ENCODE measurements at regions not wholly inside any gene's neighbourhood (a gene's known extent, or its start where the extent isn't known, plus 50 kb on each side); places are given as distances from the start of the nearest gene placed in this dataset.
A peak's percentile ranks its signal among the peaks of the same experiment; 100 is the strongest.

- Histone ChIP-seq H3K9me3 (ENCODE audit: control insufficient read depth in 4 of 4, low read length in 3 of 4) (no peaks in the 10 kb centered on the region), H3K4me1 (ENCODE audit: control insufficient read depth in 4 of 4, insufficient read depth in 4 of 4, low read length in 3 of 4) (no peaks in the 10 kb centered on the region), H3K36me3 (ENCODE audit: control insufficient read depth in 4 of 4, insufficient read depth in 3 of 4, low read depth in 1 of 4, low read length in 3 of 4) (no peaks in the 10 kb centered on the region), H3K4me3 (ENCODE audit: low read depth in 1 of 3, low read length in 3 of 3) (no peak overlapping the region), H3K27me3 (ENCODE audit: control insufficient read depth in 4 of 4, insufficient read depth in 4 of 4, low read length in 3 of 4) (no peaks in the 10 kb centered on the region), H3K27ac (ENCODE audit: low read depth in 1 of 2, low read length in 2 of 2) (no peak overlapping the region), H3K9ac (ENCODE audit: low read depth in 1 of 2, low read length in 2 of 2) (no peak overlapping the region)
- 93% methylated on average over 7 of the region's 7 CpGs for WGBS
- DNase-seq (ENCODE audit: low spot score), result no peak
- TF ChIP-seq HNF4A (conservative IDR thresholded peaks at IDR 0.05) (no peak), SP1 (IDR thresholded peaks at IDR 0.05) (no peak), CTCF (IDR thresholded peaks at IDR 0.05; ENCODE audit: low read depth, low read length, missing input control) (no peak), GABPA (IDR thresholded peaks at IDR 0.05 in 1 of 2, conservative IDR thresholded peaks at IDR 0.05 in 1 of 2) (no peak), RXRA (IDR thresholded peaks at IDR 0.05) (no peak), EGR1 (IDR thresholded peaks at IDR 0.05; ENCODE audit: low read depth in 2 of 2) (no peak)
- TF ChIP-seq, protein P1, sequence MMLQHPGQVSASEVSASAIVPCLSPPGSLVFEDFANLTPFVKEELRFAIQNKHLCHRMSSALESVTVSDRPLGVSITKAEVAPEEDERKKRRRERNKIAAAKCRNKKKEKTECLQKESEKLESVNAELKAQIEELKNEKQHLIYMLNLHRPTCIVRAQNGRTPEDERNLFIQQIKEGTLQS (IDR thresholded peaks at IDR 0.05), result no peak
Observed at GRCh38 chr15:62647843-62648505, 394.6 kb upstream of the TPM1 start.

GRCh38 chr15:62648954-62649353 lies 393.6 kb upstream of the TPM1 start:
- Histone ChIP-seq H3K36me3 (ENCODE audit: control insufficient read depth in 4 of 4, insufficient read depth in 3 of 4, low read depth in 1 of 4, low read length in 3 of 4) (no peaks in the 10 kb centered on the region), H3K4me3 (ENCODE audit: low read depth in 1 of 3, low read length in 3 of 3) (no peak overlapping the region), H3K9ac (ENCODE audit: low read depth in 1 of 2, low read length in 2 of 2) (no peak overlapping the region), H3K4me1 (ENCODE audit: control insufficient read depth in 4 of 4, insufficient read depth in 4 of 4, low read length in 3 of 4) (no peaks in the 10 kb centered on the region), H3K27ac (ENCODE audit: low read depth in 1 of 2, low read length in 2 of 2) (no peak overlapping the region), H3K27me3 (ENCODE audit: control insufficient read depth in 4 of 4, insufficient read depth in 4 of 4, low read length in 3 of 4) (no peaks in the 10 kb centered on the region), H3K9me3 (ENCODE audit: control insufficient read depth in 4 of 4, low read length in 3 of 4) (no peaks in the 10 kb centered on the region)
- no peak for DNase-seq (ENCODE audit: low spot score)
- TF ChIP-seq YY1 (IDR thresholded peaks at IDR 0.05) (no peak), HNF4G (IDR thresholded peaks at IDR 0.05) (no peak), REST (IDR thresholded peaks at IDR 0.05) (no peak), CTCF (IDR thresholded peaks at IDR 0.05; ENCODE audit: low read depth, low read length, missing input control) (peak; percentile 37), ZBTB33 (IDR thresholded peaks at IDR 0.05) (no peak), FOXA2 (IDR thresholded peaks at IDR 0.05) (no peak), TAF1 (conservative IDR thresholded peaks at IDR 0.05) (no peak), FOXA1 (IDR thresholded peaks at IDR 0.05) (no peak), RAD21 (IDR thresholded peaks at IDR 0.05) (peak; percentile 76 to 82), RXRA (IDR thresholded peaks at IDR 0.05) (no peak)
- TF ChIP-seq, protein P1 (IDR thresholded peaks at IDR 0.05), result no peak
- WGBS, result 85% methylated on average over 6 of the region's 6 CpGs

Measured in liver (tissue), 8 donors.